NCI-H1436 treated with DMSO at 0.1 percent for 48 hours (cell line): ENCODE measurements at regions not wholly inside any gene's neighbourhood (a gene's known extent, or its start where the extent isn't known, plus 50 kb on each side); places are given as distances from the start of the nearest gene placed in this dataset.

Experiments
- DNase-seq: peaks from one replicate; lab custom pipeline; 2025; lab: John Stamatoyannopoulos, UW

DNA sequence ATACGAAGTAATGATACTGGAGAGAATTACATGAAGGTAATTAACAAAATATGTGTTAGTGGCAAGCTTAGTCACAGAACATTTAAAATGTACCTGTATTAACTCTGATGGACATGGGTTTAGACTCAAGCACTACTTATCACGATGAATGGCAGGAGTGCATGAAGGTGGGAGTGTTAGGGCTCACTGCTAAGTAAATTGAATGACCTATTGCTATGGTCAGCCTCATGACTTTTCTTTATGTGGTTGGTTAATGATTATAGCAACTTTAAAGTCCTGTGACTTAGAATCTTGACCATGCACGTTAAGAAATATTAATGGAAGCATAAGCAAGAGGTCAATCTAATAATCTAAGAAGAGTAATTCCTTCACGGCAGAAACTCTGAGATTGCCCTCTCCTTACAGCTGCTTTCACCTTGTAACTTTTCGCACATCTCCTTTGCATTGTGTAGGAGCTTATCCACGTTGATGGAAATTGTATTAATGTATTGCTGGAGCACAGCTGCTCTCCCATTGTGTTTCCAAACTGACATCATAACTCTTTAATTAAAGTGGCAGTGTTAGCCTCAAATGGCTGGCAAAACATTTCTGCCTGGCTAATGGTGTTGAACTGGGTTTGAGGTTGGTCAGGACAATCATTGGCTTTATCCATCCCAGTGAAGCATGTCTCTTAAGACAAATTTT is 114.5 kb downstream of the RXFP2 start:
- no peak for DNase-seq

DNA sequence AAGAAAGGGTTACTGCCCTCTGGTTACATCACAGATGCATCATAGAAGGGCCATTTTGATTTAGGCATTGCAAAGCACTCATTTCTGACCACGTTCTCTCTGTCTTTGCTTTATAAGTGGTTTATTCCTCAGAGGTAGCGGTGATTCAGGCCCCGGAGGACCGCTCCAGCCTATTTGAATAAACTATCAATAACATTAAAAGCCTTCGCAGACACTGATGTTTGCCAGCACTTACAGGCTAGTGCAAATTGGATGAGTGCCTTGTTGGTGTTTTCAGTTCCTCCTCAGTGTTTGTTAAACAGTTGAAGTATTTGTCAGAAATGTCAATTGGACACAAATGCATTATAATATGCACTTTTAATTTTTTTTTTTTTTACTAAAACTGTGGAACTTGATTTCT is 120.2 kb downstream of the RXFP2 start:
- DNase-seq, result peak; percentile 21

DNA sequence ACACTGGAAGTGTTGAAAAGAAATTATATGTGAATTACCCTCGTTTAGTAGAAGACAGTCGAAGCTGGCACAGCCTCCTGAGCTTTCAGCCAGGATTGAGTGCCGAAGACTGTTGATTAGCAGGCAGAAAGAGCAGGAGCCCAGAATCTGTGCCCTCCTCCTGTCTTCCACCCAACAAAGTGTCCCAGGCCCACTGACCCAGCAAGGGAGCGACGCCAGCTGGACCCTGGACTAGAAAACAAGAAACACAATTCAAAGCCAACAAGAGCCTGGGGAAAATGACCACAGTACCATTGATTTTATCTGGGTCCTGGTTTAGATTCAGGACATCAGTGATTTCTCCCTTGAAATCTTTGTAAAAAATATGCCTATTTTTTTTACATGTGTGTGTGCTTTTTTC is 120.7 kb downstream of the RXFP2 start:
- DNase-seq, result no peak

DNA sequence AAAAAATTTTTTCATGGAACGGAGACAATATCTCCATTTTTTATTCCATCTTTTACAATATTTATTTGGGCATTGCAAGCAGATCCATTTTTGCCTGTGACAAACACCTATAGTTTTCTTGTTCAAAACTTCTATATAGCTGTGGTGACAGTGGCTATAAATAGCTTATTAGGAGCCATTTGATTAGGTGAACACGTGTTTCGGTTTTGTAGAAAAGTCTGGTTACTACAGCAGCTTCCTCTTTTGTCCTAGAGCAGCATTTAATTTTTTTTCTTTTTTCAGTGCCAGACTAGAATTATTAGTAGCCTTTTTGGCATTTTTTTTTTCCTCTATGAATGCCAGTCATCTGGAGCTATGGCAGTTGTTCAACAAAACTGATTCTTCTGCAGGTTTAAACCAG is 123.5 kb downstream of the RXFP2 start:
- DNase-seq, result no peak

DNA sequence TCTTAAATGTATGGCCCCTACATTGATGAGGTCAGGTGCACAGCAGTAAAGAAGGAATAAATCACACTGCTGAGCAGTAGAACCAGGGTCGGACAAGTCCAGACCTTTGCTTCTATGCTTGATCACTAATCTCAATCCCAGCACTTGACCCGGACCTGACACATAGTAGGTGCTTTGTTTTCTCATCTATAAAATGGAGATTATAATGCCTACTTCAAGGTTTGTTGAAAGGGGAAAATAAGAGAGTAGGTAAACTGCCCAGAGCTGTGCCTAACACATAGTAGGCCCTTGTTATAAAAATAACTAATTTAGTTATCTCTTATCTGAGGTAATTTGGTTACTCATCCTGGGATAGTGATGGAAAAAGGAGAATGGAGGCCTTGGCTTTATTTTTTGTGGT is 125.0 kb downstream of the RXFP2 start:
- DNase-seq, result no peak

DNA sequence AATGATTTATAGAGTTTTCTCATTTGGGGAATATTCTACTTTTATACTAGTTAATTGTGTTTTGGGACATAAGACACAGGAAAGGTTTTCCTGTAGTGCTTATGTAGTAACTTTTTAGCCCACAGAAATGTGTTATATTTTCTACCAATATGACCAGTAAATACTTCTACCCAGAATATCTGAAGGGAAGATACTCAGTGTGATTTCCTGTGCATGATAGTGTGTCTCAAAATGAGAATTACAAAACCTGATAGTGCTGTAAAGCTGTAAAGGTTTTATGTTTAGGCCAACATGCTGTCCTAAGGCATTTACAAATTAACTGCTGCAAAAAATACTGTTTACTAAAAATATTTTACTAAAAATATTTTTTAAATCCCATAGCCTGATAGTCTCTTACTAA is 126.8 kb downstream of the RXFP2 start:
- no peak for DNase-seq

DNA sequence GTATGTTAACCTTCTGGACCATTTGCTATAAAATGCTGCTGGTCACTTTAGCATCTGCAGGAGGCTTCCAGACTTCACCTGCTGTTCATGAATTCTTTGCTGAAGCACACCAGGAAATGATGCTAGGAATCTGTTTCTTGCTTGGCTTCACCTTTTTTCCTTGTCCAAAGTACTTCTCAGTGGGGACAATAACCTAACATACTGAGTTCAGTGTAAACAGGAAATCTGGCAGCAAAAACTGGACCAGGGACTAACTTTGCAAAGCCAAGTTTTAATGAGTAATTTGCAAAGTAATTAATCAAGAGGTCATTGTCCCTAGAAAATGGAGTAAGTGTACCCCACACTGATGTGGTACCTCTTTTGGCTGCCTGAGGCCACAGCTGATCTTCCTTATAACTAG is 128.4 kb downstream of the RXFP2 start:
- DNase-seq, result no peak

DNA sequence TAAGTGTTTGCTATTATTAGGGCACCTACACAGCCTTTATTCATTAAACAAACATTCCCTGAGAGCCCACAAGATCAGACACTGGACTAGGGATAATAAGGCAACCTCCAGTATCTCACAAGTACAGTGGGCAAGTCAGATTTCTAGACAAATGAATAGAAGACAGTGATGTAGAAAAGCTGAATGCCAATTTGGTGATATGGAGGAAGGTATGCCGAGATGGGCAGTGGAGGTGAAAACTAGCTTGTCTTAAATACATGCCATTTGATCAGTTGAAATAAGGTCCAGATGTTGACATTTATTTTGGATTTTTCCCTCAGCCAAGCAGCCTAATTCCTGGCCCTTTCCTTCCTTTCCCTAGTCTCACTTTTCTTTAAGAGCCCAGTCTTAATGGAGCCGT is 130.3 kb downstream of the RXFP2 start:
- no peak for DNase-seq

DNA sequence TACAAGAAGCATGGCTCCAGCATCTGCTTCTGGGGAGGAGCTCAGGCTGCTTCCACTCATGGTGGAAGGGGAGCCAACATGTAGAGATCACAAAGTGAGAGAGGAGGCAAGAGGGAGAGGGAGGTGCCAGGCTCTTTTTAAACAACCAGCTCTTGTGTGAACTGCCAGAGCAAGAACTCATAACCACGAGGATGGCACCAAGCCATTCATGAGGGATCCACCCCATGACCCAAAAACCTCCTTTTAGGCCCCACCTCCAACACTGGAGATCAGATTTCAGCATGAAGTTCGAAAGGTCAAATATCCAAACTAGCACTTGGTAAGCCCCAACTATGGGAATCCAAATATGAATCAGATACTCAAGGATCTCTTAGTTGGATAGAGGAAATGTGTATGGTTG is 131.2 kb downstream of the RXFP2 start:
- DNase-seq, result no peak

DNA sequence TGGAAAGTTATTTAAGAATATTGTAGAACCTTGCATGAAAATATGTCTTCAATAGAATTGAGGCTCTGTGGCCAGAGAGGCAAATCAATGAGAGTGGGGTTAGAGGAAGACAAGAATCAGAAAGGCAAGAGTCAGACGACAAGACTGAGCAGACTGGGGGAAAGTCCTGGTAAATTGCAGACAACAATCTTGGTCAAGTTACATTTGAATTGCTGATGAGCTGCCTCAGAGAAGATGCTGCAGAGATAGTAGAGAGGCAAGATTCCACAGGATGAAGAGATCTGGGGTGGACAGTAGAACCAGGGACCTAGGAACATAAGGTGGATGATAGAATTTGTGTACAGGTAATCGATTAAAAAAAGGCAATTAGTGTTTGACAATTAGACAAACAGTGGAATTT is 133.8 kb downstream of the RXFP2 start:
- DNase-seq, result no peak

DNA sequence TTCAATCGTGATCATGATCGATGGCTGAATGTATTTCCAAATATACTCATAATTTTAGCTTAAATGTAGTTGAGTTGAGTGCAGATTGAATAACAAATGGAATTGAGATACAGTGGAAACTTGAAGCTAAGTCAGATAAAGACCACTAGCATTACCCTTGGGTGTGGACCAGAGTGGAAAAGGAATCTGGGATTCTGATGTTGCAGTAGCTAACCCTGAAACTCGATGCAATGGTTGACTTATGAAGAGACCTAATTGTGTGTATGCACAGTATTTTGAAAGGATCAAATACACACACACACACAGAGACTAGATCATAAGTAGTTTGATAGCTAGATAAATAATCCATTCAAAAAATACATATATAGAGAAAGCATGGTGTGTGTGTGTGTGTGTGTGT is 135.8 kb downstream of the RXFP2 start:
- no peak for DNase-seq

DNA sequence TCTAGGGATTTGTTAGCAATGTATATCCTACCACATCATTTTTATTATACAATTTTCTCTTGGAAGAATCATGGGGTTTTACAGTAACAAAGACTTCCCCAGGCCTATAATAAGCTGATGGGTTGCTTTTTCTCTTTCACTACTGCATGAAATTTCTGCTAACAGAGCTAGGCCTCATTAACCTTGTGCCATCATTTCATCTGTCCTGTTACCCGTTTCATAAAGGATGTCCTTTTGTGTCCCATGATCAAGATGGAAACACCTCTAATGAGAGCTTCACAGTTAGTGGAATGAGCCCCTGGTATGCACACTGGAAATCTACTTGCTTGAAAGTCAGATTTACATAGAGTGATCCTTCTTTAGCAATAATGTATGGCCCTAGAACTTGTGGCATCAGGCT is 138.7 kb downstream of the RXFP2 start:
- DNase-seq, result no peak

DNA sequence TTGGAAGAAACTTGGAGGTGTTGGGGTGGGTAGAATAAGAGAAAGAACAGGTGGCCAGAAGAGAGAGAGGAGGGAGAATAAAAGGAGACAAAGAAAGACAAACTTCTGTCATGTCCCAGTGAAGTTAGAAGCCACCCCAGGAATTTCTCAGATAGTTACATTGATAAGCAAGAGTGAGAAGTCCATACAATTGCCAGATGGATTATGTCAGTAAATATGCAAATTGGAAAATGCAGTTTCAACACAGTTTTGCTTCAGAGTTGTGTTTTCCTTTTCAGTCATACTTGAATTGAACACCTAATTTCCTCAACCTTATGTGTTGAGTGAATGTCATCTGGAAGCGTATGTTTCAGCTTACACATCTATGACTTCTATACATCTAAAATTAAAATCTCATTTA is 139.2 kb downstream of the RXFP2 start:
- DNase-seq, result no peak

DNA sequence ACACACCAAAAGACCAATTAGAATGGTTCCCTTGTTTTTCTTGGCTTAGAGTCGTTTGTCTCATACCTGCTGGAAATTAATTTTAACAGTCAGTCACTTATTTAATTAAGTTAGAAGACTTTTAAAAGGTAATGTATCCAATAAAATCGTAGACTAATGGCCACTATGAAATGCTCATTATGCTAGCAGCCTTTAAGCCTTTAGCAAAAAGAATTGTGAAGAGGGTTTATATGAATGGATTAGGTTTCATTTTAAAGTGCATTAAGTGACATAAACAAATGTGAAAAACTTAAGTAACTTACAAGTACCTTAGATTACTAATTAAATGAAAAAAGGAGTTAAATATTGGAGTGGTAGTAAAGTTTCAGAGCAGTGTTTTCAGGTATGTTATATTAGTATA is 139.6 kb downstream of the RXFP2 start:
- peak; percentile 67 for DNase-seq

DNA sequence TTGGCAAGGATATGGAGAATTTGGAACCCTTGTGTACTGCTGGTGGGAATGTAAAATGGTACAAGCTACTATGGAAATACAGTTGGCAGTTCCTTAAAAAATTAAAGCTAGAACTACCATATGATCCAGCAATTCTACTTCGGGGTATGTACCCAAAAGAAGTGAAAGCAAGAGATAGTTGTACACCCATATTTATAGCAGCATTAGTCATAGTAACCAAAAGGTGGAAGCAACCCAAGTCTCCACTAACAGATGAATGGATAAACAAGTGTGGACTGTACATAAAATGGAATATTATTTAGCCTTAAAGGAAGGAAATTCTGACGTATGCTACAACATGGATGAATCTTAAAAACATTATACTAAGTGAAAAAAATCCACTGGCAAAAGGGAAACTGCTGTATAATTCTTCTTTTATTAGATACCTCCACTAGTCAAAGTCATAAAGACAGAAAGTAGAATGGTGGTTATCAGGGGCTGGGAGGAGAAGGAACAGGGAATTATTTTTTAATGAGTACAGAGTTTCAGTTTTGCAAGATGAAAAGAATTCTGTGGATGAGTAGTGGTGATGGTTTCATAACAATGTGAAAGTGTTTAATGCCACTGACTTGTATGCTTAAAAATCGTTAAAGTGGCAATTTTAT is 141.6 kb downstream of the RXFP2 start:
- no peak for DNase-seq

DNA sequence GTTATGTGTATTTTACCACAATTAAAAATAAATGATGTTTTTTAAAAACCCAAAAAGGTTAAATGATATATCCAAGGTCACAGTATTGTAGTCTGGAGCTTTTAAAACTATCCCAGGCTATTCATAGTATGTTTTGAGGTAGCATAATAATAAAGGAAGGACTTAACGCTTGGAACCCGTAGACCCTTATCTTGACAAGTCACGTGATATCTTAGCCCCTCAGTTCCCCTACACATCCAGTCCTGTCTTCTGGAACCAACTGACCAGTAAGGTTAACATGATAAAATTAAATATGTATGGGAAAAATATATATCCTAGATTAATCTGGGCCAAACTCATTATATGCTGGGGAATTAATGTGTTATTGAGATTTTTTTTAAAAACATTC is 142.2 kb downstream of the RXFP2 start:
- no peak for DNase-seq

DNA sequence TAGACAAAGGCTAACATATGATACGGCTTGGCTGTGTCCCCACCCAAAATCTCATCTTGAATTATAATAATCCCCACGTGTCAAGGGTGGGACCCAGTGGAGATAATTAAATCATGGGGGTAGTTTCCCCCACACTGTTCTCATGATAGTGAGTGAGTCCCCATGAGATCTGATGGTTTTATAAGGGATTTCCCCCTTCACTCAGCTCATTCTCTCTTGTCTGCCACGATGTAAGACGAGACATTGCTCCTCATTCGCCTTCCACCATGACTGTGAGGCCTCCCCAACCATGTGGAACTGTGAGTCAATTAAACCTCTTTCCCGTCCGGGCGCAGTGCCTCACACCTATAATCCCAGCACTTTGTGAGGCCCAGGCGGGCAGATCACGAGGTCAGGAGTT is 143.5 kb downstream of the RXFP2 start:
- no peak for DNase-seq

DNA sequence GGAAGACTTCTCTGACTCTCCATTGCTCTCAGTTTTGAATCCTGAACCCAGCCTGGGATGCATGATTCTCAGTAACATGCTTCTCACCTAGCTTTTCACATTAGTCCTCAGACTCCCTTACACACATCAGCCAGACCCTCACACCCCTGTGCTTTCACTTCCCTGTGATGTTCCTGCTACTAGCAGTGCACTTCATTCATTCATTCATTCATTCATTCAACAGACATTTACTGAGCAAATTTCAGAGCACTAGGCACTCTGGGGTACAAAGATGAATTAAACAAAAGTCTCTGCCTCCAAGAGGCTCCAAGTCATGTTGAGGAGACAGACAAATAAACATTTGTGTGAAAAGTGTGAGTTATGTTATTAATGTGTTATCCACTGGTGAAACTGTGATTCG is 145.2 kb downstream of the RXFP2 start:
- no peak for DNase-seq

DNA sequence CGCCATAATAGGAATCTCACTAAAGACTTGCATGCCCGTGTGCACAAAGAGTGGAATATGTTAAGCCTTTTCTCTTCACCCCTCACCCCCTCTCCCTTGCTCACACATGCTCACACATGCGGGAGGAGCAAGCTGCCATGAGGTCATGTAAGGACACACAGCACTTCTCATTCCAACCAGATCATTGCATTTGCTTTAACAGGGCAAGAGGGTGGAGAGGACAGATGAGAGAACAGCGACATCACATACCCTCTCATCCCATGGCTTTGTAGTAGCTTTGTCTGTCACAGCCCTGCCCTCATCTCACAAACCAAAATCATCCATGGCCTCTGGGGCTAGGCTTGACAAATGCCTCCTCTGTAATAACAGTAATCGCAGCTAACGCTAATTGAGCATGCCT is 145.6 kb upstream of the FRY start:
- DNase-seq, result no peak

DNA sequence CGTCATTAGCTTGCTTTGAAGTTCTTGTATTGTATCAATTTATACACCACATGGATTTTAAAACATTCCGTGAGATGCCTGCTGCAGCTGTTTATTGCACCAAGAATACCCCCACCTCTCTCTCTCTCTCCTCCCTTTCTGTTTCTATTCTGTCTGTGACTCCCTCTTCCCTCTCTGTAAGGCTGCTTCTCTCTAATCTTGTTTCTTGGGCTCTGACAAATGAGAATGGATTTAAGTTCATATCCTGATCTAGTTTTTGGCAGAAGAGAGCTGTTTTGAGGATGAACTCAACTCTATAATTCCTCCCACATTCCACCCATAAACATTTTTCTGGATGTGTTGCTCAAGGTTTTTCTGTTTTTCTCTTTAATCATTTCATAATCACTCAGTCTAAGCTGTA is 144.3 kb upstream of the FRY start:
- no peak for DNase-seq

DNA sequence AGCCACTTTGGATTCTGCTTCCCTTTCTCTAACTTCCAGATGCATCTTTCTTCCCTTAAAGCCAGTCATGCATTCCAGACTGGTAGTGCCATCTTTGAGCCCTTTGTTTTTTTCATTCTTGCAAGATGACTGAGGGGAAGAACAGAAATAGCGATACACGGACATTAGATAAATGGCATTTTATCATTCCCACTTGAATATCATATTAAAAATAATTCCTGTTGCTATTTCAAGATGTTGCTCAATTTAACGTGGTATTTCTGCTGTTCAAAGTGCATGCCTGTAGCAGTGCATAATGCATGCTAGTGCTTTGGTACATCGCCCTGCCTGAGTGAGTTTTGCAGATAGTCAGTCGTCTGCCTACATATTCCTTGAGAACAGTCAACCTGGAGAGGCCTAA is 140.6 kb upstream of the FRY start:
- no peak for DNase-seq

DNA sequence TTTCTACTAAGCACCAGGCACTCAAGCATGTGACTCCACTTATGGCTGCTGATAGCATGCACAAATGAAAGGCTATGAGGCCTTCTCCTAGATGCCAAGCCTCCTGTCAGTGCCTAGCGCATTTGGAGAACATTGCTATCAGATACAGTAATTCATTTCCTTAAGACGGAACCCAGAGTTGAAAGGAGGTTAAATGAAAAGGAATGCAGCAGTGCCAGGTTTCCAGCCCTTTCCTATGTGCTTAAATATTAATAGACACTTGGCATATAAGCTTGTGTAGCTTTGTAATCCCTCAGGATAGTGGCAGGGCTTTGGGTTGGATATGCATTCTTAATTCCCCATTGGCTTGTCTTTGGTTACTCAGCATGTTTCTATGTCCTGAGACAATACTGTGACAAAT is 140.1 kb upstream of the FRY start:
- DNase-seq, result no peak

DNA sequence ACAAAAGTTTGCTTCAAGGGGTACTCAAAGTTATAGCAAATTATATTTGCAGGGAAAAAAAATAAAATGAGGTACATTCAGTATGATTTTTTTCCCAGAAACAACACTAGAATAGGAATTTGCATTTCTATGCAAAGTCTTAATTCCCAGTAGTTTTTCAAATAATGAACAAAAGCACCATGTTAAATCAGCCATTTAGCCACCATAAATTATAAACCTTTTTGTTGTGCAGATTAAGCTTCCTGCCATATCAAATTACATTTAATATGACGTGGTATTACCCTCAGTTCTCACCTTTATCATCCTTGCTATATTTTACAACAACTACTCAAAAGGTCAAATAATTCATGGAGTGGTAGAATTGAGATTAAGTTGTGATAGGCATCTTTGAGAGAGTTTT is 136.6 kb upstream of the FRY start:
- no peak for DNase-seq

DNA sequence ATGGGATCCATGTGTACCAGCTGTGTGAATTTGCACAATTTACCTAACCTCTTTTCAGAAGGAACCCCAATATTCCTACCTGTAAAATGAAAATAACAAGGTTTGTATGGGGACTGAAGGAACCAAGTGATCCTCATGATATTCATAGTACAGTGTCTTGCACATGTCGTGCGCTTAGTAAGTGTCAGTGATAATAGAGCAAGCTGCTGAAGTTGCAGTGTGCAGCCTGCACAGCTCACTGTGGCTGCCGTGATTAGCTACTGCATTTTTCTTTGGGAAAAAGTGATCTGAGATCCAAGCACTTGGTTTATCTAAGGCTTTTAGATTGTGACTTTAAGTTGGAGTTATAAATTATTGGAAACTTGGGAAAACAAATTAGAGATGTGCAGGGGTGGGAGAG is 135.9 kb upstream of the FRY start:
- no peak for DNase-seq
